ENCODE measurements at regions not wholly inside any gene's neighbourhood (a gene's known extent, or its start where the extent isn't known, plus 50 kb on each side); places are given as distances from the start of the nearest gene placed in this dataset.

GRCh38 chr9:104435059-104435458 lies 69.0 kb upstream of the OR13F1 start:
- Mint-ChIP-seq H3K4me1 (ENCODE audit: low read depth) (no peaks in the 10 kb centered on the region), H3K4me3 (no peak overlapping the region), H3K27ac (no peak overlapping the region), H3K27me3 (ENCODE audit: low read depth) (no peaks in the 10 kb centered on the region), H3K36me3 (ENCODE audit: low read depth) (no peaks in the 10 kb centered on the region), H3K9me3 (peaks cover 8% of the 10 kb centered on the region)
- intact Hi-C loops (cut with micrococcal nuclease): no loop called here
- no peak for DNase-seq
- CTCF ChIA-PET: interaction anchor here (0.6 kb wide), 1 partner anchor 1570 kb away, joined by 4 read pairs; no protein-coding TSS in a partner anchor

DNA sequence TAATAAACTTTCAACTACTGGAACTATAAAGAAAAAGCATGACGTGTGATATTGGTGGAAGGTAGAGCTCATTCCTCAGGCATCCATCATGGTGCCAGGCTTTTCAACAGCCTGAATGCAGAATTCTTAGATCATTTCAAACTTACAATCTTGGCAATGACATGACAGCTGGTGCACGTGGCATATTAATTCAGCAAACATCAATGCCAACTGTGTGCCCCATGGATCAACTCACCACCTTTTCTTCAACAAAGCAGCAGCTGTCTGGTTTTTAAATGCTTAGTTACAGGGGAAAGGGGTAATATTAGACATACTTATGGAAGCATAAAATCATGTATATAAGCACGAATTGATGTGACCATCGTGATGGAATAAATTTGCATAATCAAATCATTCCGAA lies 56.0 kb upstream of the OR13F1 start:
- no peak for DNase-seq
- no peak overlapping the region for H3K4me3 Mint-ChIP-seq
- intact Hi-C loops (cut with micrococcal nuclease): no loop called here
- no peaks in the 10 kb centered on the region for H3K36me3 Mint-ChIP-seq (ENCODE audit: low read depth)
- no peaks in the 10 kb centered on the region for H3K9me3 Mint-ChIP-seq
- no peak overlapping the region for H3K27ac Mint-ChIP-seq
- no peaks in the 10 kb centered on the region for H3K4me1 Mint-ChIP-seq (ENCODE audit: low read depth)
- CTCF ChIA-PET: no interaction called here
- H3K27me3 Mint-ChIP-seq (ENCODE audit: low read depth): no peaks in the 10 kb centered on the region
